ENCODE measurements at regions not wholly inside any gene's neighbourhood (a gene's known extent, or its start where the extent isn't known, plus 50 kb on each side); places are given as distances from the start of the nearest gene placed in this dataset.

GRCh38 chr21:38909109-38909508, 103.4 kb downstream of the ETS2 start:
- H3K9me3 ChIP-seq (ENCODE audit: control insufficient read depth in 4 of 4, low read length in 3 of 4), result no peaks in the 10 kb centered on the region
- WGBS, result 93% methylated on average over 8 of the region's 8 CpGs
- no peaks in the 10 kb centered on the region for H3K36me3 ChIP-seq (ENCODE audit: control insufficient read depth in 4 of 4, insufficient read depth in 3 of 4, low read depth in 1 of 4, low read length in 3 of 4)
- DNase-seq (ENCODE audit: low spot score), result no peak
- H3K27ac ChIP-seq (ENCODE audit: low read depth in 1 of 2, low read length in 2 of 2), result peak overlapping the region; percentile 93 to 96
- no peak overlapping the region for H3K4me3 ChIP-seq (ENCODE audit: low read depth in 1 of 3, low read length in 3 of 3)
- H3K4me1 ChIP-seq (ENCODE audit: control insufficient read depth in 4 of 4, insufficient read depth in 4 of 4, low read length in 3 of 4), result peaks cover 0 to 32% (median 14%) of the 10 kb centered on the region in 4 donors
- no peaks in the 10 kb centered on the region for H3K27me3 ChIP-seq (ENCODE audit: control insufficient read depth in 4 of 4, insufficient read depth in 4 of 4, low read length in 3 of 4)
- H3K9ac ChIP-seq (ENCODE audit: low read depth in 1 of 2, low read length in 2 of 2), result no peak overlapping the region
- TF ChIP-seq TAF1 (conservative IDR thresholded peaks at IDR 0.05) (no peak), HNF4A (conservative IDR thresholded peaks at IDR 0.05) (peak in 1 of 2 donors; percentile 5), HNF4G (IDR thresholded peaks at IDR 0.05) (no peak), CTCF (IDR thresholded peaks at IDR 0.05; ENCODE audit: low read depth, low read length, missing input control) (no peak), GABPA (IDR thresholded peaks at IDR 0.05 in 1 of 2, conservative IDR thresholded peaks at IDR 0.05 in 1 of 2) (no peak), RAD21 (IDR thresholded peaks at IDR 0.05) (peak in 1 of 2 donors; percentile 26)

- Histone ChIP-seq H3K27me3 (ENCODE audit: control insufficient read depth in 4 of 4, insufficient read depth in 4 of 4, low read length in 3 of 4) (no peaks in the 10 kb centered on the region), H3K36me3 (ENCODE audit: control insufficient read depth in 4 of 4, insufficient read depth in 3 of 4, low read depth in 1 of 4, low read length in 3 of 4) (no peaks in the 10 kb centered on the region), H3K9ac (ENCODE audit: low read depth in 1 of 2, low read length in 2 of 2) (no peak overlapping the region), H3K27ac (ENCODE audit: low read depth in 1 of 2, low read length in 2 of 2) (peak overlapping the region; percentile 93 to 96), H3K4me1 (ENCODE audit: control insufficient read depth in 4 of 4, insufficient read depth in 4 of 4, low read length in 3 of 4) (peaks cover 0 to 26% (median 13%) of the 10 kb centered on the region in 4 donors), H3K4me3 (ENCODE audit: low read depth in 1 of 3, low read length in 3 of 3) (no peak overlapping the region), H3K9me3 (ENCODE audit: control insufficient read depth in 4 of 4, low read length in 3 of 4) (no peaks in the 10 kb centered on the region)
- WGBS, result 95% methylated on average over 4 of the region's 4 CpGs
- no peak for DNase-seq (ENCODE audit: low spot score)
- TF ChIP-seq, protein P1, sequence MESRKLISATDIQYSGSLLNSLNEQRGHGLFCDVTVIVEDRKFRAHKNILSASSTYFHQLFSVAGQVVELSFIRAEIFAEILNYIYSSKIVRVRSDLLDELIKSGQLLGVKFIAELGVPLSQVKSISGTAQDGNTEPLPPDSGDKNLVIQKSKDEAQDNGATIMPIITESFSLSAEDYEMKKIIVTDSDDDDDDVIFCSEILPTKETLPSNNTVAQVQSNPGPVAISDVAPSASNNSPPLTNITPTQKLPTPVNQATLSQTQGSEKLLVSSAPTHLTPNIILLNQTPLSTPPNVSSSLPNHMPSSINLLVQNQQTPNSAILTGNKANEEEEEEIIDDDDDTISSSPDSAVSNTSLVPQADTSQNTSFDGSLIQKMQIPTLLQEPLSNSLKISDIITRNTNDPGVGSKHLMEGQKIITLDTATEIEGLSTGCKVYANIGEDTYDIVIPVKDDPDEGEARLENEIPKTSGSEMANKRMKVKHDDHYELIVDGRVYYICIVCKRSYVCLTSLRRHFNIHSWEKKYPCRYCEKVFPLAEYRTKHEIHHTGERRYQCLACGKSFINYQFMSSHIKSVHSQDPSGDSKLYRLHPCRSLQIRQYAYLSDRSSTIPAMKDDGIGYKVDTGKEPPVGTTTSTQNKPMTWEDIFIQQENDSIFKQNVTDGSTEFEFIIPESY (IDR thresholded peaks at IDR 0.05), result no peak
- no peak for TF ChIP-seq CTCF (IDR thresholded peaks at IDR 0.05; ENCODE audit: low read depth, low read length, missing input control)
- TF ChIP-seq FOXA1 (IDR thresholded peaks at IDR 0.05), result no peak
- TF ChIP-seq RXRA (IDR thresholded peaks at IDR 0.05), result no peak
- no peak for TF ChIP-seq EGR1 (IDR thresholded peaks at IDR 0.05; ENCODE audit: low read depth in 2 of 2)
- no peak for TF ChIP-seq HNF4G (IDR thresholded peaks at IDR 0.05)
- TF ChIP-seq HNF4A (conservative IDR thresholded peaks at IDR 0.05), result no peak
- no peak for TF ChIP-seq GABPA (IDR thresholded peaks at IDR 0.05 in 1 of 2, conservative IDR thresholded peaks at IDR 0.05 in 1 of 2)
- TF ChIP-seq JUND (IDR thresholded peaks at IDR 0.05), result no peak
- no peak for TF ChIP-seq NR2F2 (IDR thresholded peaks at IDR 0.05)
- no peak for TF ChIP-seq TAF1 (conservative IDR thresholded peaks at IDR 0.05)
- TF ChIP-seq, protein P2, sequence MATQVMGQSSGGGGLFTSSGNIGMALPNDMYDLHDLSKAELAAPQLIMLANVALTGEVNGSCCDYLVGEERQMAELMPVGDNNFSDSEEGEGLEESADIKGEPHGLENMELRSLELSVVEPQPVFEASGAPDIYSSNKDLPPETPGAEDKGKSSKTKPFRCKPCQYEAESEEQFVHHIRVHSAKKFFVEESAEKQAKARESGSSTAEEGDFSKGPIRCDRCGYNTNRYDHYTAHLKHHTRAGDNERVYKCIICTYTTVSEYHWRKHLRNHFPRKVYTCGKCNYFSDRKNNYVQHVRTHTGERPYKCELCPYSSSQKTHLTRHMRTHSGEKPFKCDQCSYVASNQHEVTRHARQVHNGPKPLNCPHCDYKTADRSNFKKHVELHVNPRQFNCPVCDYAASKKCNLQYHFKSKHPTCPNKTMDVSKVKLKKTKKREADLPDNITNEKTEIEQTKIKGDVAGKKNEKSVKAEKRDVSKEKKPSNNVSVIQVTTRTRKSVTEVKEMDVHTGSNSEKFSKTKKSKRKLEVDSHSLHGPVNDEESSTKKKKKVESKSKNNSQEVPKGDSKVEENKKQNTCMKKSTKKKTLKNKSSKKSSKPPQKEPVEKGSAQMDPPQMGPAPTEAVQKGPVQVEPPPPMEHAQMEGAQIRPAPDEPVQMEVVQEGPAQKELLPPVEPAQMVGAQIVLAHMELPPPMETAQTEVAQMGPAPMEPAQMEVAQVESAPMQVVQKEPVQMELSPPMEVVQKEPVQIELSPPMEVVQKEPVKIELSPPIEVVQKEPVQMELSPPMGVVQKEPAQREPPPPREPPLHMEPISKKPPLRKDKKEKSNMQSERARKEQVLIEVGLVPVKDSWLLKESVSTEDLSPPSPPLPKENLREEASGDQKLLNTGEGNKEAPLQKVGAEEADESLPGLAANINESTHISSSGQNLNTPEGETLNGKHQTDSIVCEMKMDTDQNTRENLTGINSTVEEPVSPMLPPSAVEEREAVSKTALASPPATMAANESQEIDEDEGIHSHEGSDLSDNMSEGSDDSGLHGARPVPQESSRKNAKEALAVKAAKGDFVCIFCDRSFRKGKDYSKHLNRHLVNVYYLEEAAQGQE (IDR thresholded peaks at IDR 0.05), result no peak
- no peak for TF ChIP-seq FOXA2 (IDR thresholded peaks at IDR 0.05)
- TF ChIP-seq, protein P3, sequence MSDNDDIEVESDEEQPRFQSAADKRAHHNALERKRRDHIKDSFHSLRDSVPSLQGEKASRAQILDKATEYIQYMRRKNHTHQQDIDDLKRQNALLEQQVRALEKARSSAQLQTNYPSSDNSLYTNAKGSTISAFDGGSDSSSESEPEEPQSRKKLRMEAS (IDR thresholded peaks at IDR 0.05), result no peak
- TF ChIP-seq RAD21 (IDR thresholded peaks at IDR 0.05), result no peak
- no peak for TF ChIP-seq SP1 (IDR thresholded peaks at IDR 0.05)
- TF ChIP-seq YY1 (IDR thresholded peaks at IDR 0.05), result no peak
- TF ChIP-seq, protein P4, sequence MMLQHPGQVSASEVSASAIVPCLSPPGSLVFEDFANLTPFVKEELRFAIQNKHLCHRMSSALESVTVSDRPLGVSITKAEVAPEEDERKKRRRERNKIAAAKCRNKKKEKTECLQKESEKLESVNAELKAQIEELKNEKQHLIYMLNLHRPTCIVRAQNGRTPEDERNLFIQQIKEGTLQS (IDR thresholded peaks at IDR 0.05), result no peak
Observed at GRCh38 chr21:38908537-38908936, 102.8 kb downstream of the ETS2 start.
